GM10266 (cell line): ENCODE measurements at regions not wholly inside any gene's neighbourhood (a gene's known extent, or its start where the extent isn't known, plus 50 kb on each side); places are given as distances from the start of the nearest gene placed in this dataset.
"Not testable (repeated sequence)": the region's sequence is repeated elsewhere in the genome, so short reads cannot be mapped to it uniquely, and the experiment has no call there.

ENCODE experiments used
- DNase-seq: peaks from one replicate; pipeline ENCODE4 v3.0.0; 2012; ENCODE audit errors: extremely low spot score
- TF ChIP-seq, protein P1 (sequence below): IDR thresholded peaks from 2 replicates; pipeline ENCODE4 v1.5.1; 2012; ENCODE audit warnings: mild to moderate bottlenecking, low read depth; ENCODE audit not compliant: control insufficient read depth, insufficient read depth; ENCODE audit errors: missing control alignments

DNA sequence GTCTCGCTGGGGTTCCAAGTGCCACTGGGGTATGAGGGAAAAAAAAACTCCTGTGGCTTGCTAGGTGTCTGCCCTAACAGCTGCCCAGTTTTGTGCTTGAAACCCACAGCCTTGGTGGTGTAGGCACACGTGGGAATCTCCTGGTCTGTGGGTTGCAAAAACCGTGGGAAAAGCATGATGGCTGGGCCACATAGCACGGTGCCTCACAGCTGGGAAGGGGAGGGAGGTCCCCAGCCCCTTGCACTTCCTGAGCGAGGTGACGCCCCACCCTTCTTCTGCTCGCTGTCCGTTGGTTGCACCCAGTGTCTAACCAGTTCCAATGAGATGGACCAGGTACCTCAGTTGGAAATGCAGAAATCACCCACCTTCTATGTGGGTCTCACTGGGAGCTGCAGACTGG is 144.3 kb downstream of the KBTBD8 start:
- TF ChIP-seq, protein P1, sequence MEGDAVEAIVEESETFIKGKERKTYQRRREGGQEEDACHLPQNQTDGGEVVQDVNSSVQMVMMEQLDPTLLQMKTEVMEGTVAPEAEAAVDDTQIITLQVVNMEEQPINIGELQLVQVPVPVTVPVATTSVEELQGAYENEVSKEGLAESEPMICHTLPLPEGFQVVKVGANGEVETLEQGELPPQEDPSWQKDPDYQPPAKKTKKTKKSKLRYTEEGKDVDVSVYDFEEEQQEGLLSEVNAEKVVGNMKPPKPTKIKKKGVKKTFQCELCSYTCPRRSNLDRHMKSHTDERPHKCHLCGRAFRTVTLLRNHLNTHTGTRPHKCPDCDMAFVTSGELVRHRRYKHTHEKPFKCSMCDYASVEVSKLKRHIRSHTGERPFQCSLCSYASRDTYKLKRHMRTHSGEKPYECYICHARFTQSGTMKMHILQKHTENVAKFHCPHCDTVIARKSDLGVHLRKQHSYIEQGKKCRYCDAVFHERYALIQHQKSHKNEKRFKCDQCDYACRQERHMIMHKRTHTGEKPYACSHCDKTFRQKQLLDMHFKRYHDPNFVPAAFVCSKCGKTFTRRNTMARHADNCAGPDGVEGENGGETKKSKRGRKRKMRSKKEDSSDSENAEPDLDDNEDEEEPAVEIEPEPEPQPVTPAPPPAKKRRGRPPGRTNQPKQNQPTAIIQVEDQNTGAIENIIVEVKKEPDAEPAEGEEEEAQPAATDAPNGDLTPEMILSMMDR, result no peak
- no peak for DNase-seq

DNA sequence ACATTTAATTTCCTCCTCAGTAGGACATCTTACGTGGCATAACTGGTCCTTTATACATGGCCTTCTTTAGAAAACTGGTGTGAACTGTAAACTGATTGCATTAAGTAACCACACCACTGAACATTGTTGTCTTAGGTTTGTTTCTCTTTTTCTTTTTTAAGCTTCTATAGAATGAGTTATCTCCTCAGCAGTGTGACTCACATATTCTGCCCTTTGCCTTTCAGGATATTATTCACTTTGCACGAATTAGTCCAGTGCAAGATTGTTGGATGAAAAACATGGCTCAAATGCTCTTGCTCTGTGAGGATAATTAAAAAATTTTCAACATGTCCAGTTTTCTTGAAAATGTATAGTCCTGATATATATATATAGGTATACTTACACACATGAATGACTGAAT is 147.6 kb downstream of the KBTBD8 start:
- no peak for DNase-seq
- TF ChIP-seq, protein P1, result no peak

DNA sequence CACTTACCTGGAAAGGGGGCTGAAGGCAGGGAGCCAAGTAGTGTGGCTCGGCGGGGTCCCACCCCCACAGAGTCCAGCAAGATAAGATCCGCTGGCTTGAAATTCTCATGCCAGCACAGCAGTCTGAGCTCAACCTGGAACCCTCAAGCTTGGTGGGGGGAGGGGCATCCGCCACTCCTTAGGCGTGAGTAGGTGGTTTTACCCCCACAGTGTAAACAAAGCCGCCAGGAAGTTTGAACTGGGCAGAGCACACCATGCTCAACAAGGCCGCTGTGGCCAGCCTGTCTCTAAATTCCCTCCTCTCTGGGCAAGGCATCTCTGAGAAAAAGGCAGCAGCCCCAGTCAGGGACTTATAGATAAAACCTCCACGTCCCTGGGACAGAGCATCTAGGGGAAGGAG is 156.3 kb downstream of the KBTBD8 start:
- DNase-seq, result no peak
- TF ChIP-seq, protein P1, result no peak

DNA sequence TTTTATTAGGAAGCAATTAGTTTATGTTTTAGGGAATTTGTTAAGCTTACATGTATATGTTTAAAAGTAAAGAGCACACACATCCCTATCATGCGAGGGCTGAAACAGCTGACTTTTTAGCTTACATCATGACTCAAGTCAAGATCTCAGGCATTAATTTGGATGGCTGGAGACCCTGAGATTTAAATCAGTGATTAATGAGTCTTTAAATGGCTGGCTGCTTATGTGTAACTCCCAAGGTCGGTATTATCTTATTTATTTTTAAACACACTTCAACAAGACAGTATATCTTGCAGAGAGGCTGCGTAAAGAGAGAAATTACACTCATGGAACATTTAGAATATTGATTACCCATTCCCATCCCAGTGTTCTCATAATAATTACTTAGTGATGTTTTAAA is 169.4 kb downstream of the KBTBD8 start:
- TF ChIP-seq, protein P1, result no peak

DNA sequence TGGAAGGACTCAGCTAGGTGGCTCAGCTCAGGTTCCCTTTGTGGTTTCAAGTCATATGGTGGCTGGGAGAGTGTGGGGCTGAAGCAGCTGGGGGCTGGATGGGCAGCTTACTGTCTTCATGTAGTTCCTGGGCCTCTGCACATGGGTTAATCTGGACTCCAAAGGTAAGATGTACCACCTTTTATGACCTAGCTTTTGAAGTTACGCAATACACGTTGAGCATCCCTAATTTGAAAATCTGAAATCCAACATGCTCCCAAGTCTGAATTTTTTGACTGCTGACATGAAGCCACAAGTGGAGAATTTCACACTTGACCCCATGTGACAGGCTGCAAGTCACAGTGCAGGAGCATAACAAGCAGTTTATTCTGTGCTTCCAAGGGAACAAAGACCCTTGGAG is 173.7 kb downstream of the KBTBD8 start:
- TF ChIP-seq, protein P1, result no peak

More for the DNA sequence above, 169.4 kb downstream of the KBTBD8 start:
- DNase-seq, result no peak

DNA sequence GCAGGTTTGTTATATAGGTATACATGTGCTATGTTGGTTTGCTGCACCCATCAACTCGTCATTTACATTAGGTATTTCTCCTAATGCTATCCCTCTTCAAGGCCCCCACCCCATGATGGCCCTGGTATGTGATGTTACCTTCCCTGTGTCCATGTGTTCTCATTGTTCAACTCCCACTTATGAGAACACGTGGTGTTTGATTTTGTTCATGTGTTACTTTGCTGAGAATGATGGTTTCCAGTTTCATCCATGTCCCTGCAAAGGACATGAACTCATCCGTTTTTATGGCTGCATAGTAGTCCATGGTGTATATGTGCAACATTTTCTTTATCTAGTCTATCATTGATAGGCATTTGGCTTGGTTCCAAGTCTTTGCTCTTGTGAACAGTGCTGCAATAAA is 175.0 kb downstream of the KBTBD8 start:
- DNase-seq, result not testable (repeated sequence)

More for the DNA sequence above, 173.7 kb downstream of the KBTBD8 start:
- no peak for DNase-seq

DNA sequence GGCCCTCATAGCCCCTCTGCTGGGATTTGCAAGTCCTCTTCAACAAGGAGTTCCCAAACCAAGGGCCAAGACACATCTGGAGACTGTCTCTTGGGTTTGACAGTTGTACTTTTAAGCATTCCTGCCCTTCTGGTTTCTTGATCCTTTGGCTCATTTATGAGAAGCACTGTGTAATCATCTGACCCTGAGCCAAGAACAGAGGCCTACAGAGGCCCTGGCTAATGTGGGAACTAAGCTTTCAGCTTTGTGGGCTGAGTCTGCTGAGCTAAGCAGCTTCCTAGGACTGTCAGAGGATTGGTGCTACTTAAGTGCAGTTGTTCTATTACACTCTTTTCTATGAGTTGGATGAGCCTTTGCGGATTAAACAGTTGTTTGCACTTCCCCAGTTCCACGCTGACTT is 178.3 kb downstream of the KBTBD8 start:
- no peak for DNase-seq
- TF ChIP-seq, protein P1, result no peak

DNA sequence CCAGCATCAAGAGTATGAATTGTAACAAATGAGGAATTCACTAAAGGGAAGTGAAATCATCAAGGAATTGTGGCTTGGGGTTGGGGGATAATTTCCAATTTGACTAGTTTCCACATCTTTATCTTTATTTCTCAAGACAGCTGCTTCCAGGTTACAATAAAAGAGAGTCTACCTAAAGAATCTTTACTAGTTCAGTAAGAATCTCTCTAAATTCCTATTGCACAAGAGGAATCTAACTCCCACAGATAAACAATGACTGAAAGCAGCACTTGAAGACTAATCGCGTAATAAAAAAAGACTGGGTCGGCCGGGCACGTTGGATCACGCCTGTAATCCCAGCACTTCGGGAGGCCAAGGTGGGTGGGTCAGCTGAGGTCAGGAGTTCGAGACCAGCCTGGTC is 194.4 kb downstream of the KBTBD8 start:
- DNase-seq, result no peak
- TF ChIP-seq, protein P1, result no peak
